EL (cell line): ENCODE measurements at regions not wholly inside any gene's neighbourhood (a gene's known extent, or its start where the extent isn't known, plus 50 kb on each side); places are given as distances from the start of the nearest gene placed in this dataset.
"Not testable (repeated sequence)": the region's sequence is repeated elsewhere in the genome, so short reads cannot be mapped to it uniquely, and the experiment has no call there.

Experiments used
- DNase-seq: peaks from one replicate; pipeline ENCODE4 v3.0.0-alpha.2; 2016

DNA sequence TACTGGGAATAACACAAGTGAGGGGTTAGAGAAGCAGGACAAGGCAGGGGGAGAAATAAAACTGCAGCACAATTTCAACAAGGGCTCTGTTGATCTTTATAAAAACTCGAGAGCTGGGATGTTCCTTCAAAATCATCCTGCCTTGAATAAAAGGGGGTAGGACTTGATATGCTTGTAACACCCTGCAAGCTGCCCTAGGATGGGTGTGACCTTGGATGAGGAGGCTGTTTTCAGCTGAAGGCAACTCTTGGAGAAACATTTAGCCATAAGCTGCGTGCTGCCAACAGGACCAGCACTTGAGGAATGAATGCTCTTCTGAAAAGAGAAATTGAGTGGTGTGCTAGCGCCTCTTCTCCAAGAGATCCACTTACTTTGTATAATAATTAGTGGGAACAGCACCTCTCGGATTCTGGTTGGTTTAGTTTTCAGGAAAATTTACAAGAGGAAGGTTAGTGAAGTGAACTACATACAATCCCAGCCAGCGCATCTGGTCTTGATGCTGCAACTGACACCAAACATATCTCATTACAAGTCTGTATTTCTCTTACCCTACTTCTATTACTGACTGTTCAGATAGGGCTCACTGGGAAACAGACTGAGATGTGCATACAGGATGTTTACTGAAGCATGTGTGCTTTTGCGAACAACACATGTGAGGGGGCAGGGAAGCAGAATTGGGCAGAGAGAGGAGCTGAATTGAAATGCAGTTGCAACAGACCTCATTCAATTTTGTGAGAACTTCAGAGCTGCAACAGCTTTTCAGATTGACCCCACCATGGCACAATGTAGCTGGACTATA, 643.0 kb upstream of the GOLIM4 start:
- DNase-seq, result no peak

DNA sequence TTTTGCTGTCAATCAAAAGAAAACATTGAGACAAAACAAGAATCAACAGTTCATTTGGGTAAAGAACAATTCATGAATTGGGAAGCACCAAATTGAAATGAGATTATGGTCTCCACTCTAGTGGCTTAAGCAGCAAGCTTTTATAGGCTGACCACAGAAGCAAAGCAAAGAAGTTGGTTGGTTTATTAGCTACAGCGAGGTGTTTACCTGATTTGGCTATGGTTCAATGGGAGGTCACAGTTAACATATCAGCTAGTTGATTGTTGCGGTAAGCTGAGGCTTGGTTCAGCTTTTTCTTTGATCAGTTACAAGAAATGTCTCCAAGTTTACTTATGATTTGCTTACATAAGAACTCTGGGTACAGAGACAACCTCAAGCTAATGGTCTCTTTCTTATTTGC, 640.5 kb upstream of the GOLIM4 start:
- DNase-seq, result no peak

DNA sequence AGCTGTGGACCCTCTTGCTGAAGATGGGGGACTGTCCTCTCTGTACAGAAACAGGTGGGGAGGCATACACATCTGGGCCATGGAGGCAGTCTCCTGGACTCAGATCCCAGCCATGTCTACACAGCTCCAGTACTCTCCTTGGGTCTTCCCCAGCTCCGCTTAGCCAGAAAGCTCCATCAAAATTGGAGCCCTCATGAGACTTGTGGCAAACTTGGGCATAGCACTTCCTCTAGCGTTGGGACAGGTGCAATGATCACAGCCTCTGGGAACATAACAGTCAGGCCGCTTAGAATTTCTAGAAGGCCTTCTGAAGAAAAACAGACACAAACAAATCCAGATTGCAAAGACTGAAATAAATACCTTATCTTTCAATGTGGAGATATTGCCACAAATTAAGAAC, 634.3 kb upstream of the GOLIM4 start:
- DNase-seq, result no peak

DNA sequence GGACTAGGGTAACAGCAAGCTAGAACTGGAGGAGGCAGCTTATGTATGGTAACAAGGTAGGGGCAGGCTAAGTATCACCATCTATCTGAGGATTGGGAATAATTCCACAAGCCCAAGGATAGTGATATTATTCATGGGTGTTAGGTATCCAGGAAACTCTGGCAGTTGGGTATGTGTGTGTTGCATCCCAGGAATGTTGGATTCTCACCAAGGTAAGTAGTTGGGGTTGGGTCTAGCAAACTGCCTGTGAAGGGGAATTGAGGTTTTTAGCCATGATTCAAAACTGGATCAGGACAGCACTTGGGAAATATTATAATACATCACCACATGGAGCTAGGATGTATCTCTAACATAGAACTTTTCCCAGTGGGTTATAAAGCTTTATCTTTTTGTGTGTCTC, 626.4 kb upstream of the GOLIM4 start:
- no peak for DNase-seq

DNA sequence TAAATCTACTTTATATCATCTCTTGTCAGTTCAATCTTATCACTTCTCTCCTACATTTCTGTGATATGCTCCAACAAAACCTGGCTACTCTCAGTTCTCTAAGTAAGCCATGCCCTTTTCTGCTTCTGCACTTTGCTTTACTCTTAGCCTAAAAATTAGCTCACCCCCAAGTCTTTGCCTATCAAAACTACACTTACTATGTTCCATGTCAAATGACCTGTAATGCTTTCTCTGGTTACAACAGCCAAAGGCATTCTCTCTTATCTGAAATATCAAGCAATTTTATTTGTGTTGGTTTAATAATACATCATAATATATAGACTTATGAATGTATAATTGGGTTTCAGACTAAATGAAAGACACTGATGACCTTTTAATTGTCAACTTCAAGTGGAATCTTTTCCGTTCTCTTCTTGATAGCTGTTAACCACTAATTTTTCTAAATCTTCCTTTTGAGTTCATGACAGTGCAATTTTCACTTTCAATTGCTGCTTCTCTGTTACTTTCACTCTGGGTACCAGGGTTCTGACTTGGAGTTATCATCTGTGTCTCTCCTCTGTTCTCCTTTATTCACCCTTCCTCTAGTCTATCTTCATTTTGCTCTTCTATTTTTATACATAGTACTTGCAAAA, 619.0 kb upstream of the GOLIM4 start:
- DNase-seq, result no peak

DNA sequence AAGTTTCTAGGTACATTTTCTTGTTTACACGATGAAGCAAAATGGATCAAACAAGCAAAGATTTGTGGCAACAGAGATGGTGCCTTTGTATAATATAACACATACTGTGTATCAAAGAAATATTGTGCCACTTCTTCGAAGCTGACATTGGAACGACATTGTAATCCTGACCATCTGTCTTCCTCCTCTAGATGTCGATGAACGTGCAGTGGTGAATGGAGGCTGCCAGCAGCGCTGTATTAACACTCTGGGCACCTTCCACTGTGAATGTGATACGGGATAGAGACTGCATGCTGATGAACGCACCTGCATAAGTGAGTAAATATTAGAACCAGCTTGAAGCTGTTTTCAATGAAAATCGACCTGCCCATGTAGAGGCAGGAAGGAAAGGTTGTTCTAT, 613.3 kb upstream of the GOLIM4 start:
- no peak for DNase-seq

DNA sequence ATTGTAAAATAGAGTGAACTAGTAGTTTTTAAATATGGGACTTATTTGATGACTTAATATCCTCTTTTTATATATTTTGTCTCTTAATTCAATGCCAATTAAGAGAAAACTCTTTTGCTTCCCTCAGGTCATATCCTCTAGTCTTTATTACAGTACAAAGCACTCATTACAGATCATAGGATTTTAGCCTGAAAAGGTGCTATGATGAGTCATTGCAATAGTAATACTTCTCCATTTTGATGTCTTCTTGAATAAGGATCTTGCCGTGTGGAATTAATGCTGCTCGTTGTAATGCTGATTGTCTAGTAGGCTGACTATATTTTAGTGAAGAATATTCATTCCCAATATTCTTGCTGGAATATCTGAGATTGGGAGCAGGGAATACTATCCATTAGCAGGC, 612.2 kb upstream of the GOLIM4 start:
- no peak for DNase-seq

DNA sequence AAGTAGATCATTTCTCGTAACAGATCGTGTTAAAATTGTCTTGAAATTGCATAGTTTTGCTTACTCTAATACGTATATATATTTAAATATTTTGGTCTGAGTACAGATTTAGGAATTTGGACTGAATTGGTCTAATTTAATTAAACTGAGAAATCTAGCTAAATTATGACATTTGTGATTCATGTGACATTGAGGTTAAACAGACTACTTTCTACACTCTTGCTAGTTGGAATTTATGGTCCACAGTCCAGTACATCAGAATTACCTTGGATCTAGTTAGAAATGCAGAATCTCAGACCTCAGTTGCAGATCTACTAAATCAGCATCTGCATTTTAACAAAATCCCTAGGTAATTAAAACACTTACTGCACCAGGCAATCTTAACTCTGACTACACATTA, 609.7 kb upstream of the GOLIM4 start:
- no peak for DNase-seq

DNA sequence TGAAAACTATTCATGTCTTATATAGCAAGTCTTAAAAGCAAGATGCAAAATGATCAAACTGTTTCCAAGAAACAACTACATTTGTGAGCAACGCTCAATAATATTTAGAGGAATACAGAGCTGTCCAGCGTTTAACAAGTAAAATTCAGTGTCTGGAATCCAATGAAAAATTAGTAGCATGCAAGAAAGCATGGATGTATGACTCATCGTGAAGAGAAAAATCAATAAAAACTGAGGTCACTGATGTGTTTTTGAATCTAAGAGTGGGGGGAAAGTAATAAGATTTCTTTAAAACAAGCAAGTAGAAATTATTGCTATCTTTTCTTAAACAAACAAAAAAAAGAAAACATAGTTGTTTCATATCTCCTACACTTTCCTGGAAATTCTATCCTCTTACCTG, 600.3 kb upstream of the GOLIM4 start:
- no peak for DNase-seq

DNA sequence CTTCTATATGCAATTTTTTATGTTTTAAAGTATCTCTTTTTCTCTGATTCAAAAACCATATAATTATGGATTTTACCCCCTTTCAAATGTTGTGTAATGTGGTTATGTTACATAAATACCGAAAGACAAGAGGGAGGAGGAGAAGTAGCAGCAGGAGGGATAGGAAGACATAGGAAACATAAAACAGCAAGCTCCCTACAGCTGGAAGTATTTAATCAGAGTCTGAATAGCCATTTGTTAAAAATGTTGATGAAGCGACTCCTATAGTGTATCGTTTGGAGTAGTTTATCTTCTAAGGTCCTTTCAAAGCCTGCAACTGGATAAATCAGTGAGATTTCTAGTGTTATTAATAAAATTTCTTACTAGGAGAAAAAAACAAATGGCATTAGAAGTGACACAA, 598.1 kb upstream of the GOLIM4 start:
- no peak for DNase-seq

DNA sequence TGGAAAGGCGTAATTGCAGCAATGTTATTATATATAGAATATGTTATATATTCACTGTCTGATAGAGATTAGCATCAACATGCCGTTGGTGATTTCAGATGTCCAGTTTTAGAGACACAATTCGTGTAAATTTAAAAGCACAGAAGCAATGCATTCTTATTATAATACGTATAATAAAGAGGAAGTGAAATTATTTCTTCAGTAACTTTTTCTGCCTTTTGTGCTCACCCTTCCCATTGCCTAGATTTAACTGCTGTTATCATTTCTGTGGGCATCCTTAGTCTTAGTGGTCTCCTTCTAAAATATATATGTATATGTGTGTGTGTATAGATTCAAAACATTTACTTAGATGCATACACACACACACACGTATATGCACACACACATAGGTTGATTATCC, 592.5 kb upstream of the GOLIM4 start:
- DNase-seq, result no peak

DNA sequence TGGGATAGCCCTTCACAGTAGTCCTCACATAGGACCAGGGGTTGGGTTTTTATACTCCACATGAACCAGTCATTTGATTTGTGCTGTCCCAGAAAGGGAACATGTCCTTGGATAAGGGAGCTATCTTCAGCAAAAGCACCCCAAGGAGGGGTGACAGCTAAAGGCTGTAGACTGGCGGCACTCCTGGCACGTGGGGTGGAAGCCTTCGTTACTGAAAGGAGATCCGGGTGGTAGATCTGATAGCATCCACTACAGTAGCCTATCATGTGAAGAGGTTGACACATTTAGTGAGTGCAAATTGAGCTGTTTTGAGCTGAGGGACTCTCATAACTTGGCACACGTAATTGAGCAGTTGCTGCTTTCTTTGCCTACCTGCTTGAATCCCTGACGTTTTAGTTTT, 588.8 kb upstream of the GOLIM4 start:
- no peak for DNase-seq

DNA sequence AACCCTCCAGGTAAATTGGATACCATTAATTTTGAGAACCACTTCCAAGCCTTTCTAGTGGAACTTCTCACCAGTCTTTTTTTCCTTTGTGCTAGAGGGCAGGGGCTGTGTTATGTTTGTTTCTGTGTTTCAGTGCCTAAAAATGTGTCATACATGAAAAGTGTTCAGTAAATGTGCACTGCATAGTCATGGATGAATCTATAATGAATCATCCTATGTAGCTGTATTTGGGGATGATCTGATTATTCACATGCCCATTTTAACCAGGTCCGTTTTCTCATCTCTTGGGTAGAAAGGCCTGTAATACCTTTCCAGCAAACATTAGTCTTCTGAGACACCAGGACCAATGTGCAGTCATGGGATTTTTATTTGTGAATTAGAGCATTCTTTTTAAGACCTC, 583.0 kb upstream of the GOLIM4 start:
- DNase-seq, result no peak

DNA sequence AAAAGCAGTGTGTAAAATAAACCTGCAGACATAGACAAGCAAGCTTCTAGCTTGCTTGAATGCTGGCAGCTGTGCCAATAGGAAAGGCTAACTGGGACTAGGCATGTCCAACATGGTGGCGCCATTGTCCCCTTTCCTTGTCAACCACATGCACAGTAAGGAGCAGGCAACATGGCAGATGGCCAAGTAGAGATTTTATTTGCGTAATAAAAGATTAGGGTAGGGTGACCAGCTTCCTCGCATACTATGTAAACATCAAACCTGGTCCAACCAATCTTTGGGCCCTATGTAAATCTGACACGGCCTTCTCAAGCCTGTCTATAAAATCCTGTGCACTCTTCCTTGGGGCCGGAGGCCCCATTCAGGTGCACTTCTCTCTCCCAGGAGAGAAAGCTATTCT, 575.4 kb upstream of the GOLIM4 start:
- DNase-seq, result no peak

DNA sequence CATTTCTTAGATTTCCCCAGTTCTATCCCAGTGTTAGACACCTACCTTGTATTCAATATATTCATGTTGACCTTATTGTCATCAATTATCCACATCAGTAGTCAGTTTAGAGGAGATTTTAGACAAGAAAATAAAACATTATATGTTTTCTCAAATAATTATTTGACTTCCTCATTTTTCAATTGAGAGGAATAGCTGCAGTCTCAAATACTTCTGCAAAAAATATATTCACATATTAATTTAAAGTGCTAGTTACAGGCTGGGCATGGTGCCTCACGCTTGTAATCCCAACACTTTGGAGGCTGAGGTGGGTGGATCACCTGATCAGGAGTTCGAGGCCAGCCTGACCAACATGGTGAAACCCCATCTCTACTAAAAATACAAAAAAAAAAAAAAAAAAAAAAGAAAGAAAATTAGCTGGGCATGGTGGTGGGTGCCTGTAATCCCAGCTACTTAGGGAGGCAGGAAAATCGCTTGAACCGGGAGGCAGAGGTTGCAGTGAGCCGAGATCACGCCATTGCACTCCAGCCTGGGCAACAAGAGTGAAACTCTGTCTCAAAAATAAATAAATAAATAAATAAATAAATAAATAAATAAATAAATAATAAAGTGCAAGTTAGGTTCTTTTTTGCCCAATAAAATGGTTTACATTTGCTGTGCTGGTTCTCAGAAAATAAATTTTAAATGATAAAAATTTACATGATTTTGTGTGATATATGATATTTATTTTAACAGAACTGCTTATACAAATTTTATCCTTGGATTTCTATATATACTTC, 565.3 kb upstream of the GOLIM4 start:
- not testable (repeated sequence) for DNase-seq

DNA sequence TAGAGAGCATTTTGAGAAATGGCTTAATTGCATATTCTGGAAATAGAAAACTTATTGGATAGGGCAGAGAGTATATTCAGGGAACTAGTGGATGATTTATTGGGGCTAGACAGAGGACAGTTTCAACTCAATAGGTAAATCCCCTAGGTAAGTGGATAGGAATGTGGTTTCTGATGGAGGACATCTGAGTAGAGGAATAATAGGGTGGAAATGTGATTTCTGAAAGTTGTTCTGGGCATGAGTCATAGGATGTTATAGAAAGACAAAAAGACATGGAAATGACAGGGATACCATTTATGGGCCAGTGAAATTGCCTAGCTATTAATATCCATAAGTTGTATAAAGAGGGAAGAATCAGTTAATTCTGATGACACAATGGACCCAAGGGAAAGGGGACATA, 563.3 kb upstream of the GOLIM4 start:
- DNase-seq, result no peak

DNA sequence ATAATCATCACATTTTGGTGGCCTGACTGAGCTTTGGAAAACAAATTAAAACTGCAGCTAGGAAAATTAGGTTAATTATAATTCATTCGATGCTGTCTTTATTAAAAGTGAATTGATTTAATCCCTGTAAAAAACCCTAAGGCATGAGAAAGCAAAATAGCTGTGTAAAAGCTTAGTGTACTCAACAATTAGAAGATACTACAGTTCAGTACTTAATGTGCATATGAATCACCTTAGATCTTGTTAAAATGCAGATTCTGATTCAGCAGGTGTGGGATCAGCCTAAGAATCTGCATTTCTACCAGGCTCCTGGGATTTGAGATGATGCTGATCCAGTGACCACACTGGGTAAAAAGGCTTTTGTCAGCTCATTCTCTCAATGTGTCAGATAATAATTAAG, 559.9 kb upstream of the GOLIM4 start:
- no peak for DNase-seq

DNA sequence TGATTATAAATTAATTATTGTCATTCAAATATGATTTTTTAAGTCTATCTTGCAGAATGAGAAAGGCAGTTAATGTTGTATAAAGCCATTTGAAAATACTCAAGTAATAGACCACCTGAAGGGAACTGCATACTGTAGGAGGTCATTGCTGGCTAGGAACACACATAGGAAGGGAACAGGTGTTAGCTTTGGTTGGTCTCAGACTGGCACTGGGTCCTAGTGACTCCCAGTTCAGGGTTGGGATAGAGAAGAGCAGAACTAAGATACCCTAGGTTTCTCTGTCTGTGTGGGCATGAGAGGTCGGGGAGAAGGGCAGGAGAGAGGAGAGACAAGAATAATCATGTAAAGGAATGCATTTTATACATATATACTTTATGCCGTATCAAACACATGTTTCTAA, 559.0 kb upstream of the GOLIM4 start:
- DNase-seq, result no peak

DNA sequence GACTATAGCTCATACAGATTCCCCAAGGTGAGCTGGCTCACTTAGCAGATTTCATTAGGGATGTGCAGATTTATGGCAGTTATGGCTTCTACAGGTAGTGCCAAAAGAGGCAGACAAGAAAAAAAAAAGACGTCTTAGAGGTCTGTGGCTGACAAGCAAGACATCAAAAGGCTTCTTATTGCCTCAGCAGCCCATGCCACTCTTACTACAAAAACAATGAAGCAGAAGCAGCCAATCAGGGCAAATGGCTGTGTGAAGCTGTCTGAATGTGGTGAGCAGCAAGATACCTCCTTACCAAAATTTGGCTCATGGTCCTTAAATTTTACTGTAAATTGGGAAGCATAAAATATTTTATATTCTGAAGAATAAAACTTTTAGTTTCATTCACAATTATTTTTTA, 557.5 kb upstream of the GOLIM4 start:
- DNase-seq, result no peak

DNA sequence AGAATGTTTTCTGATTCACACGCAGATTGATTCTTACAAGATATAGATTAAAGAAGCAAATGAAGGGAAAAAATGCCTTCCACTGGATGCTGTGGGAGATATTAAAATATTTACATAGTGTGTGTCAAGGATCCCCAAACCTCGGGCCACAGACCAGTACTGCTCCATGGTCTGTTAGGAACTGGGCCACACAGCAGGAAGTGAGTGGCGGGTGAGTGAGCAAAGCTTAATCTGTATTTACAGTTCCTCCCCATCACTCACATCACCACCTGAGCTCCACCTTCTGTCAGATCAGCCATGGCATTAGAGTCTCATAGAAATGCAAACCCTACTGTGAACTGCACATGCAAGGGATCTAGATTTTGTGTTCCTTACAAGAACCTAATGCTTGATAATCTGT, 552.6 kb upstream of the GOLIM4 start:
- no peak for DNase-seq

DNA sequence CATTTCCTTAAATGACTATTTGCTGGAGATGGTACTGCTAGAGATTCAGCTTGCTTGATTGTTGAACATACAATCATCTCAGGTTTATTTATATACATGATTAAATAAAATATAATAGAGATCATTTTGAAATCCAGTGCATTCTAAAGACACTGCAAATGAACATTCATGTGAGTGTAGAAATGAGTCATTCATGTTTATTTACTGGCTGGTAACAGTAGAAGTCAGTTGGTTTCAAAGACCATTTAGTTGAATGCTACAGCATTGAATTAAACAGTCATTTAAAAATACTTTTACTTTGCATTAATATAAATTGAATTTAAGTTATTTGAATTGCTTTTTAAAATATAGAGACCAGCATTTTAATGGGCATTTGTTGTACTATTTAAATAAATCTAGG, 551.9 kb upstream of the GOLIM4 start:
- no peak for DNase-seq

DNA sequence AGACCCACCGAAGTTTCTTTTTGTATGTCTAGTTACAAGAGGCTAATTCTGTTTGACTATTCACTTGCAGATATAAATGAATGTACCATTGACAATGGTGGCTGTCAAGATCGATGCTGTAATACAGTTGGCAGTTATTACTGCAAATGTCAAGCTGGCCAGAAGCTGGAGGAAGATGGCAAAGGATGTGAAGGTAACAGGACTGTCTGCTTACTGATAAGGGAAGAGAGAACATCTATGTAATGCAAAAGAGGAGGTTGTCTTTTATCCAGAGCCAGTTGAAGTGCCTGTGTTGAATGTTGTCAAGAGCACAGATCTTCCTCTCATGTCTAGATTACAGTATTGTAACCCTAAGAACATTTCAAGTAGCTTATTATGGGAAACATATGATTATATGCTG, 549.5 kb upstream of the GOLIM4 start:
- DNase-seq, result no peak

DNA sequence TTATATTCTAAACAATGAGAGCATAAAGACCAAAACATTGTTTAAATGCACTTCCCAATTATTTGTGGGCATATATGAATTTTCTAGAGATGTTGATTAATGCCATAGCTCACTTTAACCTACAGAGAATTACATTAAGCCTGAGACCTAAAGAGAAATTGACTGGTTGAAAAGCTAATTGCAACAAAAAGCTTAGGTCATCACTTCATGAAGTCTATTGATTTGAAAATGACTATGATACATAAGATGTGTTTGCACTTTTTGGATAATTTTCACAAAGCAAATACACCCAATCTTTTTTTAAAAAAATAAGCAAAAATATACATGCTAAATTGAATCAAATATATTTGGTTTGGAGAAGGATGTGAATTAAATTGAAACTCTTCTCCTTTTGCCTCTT, 532.8 kb upstream of the GOLIM4 start:
- DNase-seq, result no peak

DNA sequence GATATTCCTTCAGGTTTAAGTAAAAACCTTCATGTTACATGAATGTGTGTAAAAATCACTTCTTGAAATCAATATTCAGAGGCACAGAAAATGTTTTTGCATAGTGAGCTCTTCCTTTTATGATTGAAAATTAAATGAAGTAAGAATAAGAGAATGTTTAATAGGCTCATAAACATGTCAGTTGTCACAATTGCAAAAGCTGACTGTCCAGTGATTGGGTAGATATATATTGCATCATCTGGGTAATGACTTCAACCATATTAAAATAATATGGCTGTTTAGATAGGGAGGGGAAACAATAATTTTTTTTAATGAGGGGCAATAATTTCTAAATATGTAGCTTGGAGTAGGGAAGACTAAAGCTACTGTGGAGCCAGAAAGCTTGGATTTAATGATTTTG, 529.8 kb upstream of the GOLIM4 start:
- no peak for DNase-seq
